SK-N-MC (cell line): ENCODE measurements at regions not wholly inside any gene's neighbourhood (a gene's known extent, or its start where the extent isn't known, plus 50 kb on each side); places are given as distances from the start of the nearest gene placed in this dataset.

Source experiments
- EZH2 ChIP-seq: fragments of 200-600 bp; sonication (generic); IDR thresholded peaks from one replicate; pipeline ENCODE4 v1.6.1; 2017; ENCODE audit warnings: antibody characterized with exemption
- POLR2AphosphoS5 ChIP-seq: IDR thresholded peaks from 2 replicates; pipeline ENCODE4 v1.6.1; 2012; ENCODE audit warnings: mild to moderate bottlenecking, low read depth, low read length, borderline replicate concordance

- TF ChIP-seq EZH2 (no peak), POLR2AphosphoS5 (no peak)
Observed at GRCh38 chr9:107208121-107208520, 75.0 kb upstream of the RAD23B start.
